ENCODE measurements at regions not wholly inside any gene's neighbourhood (a gene's known extent, or its start where the extent isn't known, plus 50 kb on each side); places are given as distances from the start of the nearest gene placed in this dataset.

GRCh38 chr5:88377240-88377639 lies 108.6 kb upstream of the TMEM161B start:
- TF ChIP-seq, protein P1, sequence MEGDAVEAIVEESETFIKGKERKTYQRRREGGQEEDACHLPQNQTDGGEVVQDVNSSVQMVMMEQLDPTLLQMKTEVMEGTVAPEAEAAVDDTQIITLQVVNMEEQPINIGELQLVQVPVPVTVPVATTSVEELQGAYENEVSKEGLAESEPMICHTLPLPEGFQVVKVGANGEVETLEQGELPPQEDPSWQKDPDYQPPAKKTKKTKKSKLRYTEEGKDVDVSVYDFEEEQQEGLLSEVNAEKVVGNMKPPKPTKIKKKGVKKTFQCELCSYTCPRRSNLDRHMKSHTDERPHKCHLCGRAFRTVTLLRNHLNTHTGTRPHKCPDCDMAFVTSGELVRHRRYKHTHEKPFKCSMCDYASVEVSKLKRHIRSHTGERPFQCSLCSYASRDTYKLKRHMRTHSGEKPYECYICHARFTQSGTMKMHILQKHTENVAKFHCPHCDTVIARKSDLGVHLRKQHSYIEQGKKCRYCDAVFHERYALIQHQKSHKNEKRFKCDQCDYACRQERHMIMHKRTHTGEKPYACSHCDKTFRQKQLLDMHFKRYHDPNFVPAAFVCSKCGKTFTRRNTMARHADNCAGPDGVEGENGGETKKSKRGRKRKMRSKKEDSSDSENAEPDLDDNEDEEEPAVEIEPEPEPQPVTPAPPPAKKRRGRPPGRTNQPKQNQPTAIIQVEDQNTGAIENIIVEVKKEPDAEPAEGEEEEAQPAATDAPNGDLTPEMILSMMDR (IDR thresholded peaks at IDR 0.05), result no peak
- TF ChIP-seq, protein P2, sequence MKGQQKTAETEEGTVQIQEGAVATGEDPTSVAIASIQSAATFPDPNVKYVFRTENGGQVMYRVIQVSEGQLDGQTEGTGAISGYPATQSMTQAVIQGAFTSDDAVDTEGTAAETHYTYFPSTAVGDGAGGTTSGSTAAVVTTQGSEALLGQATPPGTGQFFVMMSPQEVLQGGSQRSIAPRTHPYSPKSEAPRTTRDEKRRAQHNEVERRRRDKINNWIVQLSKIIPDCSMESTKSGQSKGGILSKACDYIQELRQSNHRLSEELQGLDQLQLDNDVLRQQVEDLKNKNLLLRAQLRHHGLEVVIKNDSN (CRISPR knock-in tag; IDR thresholded peaks at IDR 0.05), result no peak
